ENCODE measurements at regions not wholly inside any gene's neighbourhood (a gene's known extent, or its start where the extent isn't known, plus 50 kb on each side); places are given as distances from the start of the nearest gene placed in this dataset.
"Not testable (repeated sequence)": the region's sequence is repeated elsewhere in the genome, so short reads cannot be mapped to it uniquely, and the experiment has no call there.

DNA sequence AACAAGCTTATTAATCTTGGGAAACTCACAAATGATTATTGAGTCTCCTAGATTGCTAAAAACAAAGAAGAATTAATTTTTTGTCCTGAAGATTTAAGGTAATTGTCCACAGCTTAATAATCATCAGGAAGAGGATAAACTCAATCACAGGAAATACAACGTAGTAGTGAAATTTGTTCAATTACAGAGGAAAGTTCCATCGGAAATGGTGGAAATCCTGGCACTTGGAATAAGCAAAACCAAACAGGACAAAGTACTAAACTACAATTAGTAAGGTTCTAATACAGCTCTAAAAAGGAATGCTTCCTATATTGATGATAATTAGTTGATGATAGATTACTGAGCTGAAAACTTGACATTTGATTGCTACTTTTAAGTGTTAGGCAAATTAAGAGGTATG lies 485.4 kb downstream of the USP25 start:
- Histone ChIP-seq H3K27ac (ENCODE audit: low read length) (no peak overlapping the region), H3K4me3 (ENCODE audit: low read length) (no peak overlapping the region), H3K4me1 (ENCODE audit: low read length) (no peaks in the 10 kb centered on the region), H4K20me1 (ENCODE audit: insufficient read depth, low read length) (no peaks in the 10 kb centered on the region), H3K9me3 (ENCODE audit: insufficient read depth, low read length) (no peaks in the 10 kb centered on the region), H3K36me3 (replicated peaks; ENCODE audit: low read depth, low read length) (no peaks in the 10 kb centered on the region), H3K9ac (ENCODE audit: low read length) (no peak overlapping the region), H3K79me2 (ENCODE audit: low read length) (no peaks in the 10 kb centered on the region), H3K4me2 (ENCODE audit: low read length) (no peak overlapping the region), H3K27me3 (ENCODE audit: low read depth, low read length) (no peaks in the 10 kb centered on the region), H2AFZ (ENCODE audit: low read depth, low read length) (no peak overlapping the region)
- TF ChIP-seq, protein P1, sequence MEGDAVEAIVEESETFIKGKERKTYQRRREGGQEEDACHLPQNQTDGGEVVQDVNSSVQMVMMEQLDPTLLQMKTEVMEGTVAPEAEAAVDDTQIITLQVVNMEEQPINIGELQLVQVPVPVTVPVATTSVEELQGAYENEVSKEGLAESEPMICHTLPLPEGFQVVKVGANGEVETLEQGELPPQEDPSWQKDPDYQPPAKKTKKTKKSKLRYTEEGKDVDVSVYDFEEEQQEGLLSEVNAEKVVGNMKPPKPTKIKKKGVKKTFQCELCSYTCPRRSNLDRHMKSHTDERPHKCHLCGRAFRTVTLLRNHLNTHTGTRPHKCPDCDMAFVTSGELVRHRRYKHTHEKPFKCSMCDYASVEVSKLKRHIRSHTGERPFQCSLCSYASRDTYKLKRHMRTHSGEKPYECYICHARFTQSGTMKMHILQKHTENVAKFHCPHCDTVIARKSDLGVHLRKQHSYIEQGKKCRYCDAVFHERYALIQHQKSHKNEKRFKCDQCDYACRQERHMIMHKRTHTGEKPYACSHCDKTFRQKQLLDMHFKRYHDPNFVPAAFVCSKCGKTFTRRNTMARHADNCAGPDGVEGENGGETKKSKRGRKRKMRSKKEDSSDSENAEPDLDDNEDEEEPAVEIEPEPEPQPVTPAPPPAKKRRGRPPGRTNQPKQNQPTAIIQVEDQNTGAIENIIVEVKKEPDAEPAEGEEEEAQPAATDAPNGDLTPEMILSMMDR (IDR thresholded peaks at IDR 0.05; ENCODE audit: low read depth, low read length), result no peak

DNA sequence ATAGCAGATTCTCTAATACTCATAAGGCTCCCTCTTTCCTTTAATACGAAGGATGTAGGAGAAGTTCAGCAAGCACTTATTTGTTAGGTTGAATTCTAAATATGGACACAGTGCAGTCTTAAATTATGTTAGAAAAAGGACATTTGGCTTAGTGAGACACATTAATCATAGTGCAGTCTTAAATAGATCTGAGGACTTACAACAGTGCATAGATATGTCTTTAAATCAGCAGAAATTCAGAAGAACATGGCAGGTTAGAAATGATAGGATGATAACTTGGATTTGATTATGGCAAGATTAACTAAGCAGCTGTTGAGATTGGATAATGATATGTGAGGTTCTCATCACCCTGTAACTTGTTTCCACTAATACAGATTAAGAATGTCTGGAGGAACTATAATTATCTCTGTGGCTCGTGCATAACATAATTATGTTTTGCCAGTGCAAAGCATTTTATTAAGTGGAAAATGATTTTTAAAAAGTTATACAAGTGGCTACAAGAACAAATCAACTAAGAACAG lies 485.9 kb downstream of the USP25 start:
- no peaks in the 10 kb centered on the region for H3K27me3 ChIP-seq (ENCODE audit: low read depth, low read length)
- no peaks in the 10 kb centered on the region for H4K20me1 ChIP-seq (ENCODE audit: insufficient read depth, low read length)
- H3K27ac ChIP-seq (ENCODE audit: low read length), result no peak overlapping the region
- no peak overlapping the region for H3K4me3 ChIP-seq (ENCODE audit: low read length)
- no peak overlapping the region for H3K4me2 ChIP-seq (ENCODE audit: low read length)
- H3K9me3 ChIP-seq (ENCODE audit: insufficient read depth, low read length), result no peaks in the 10 kb centered on the region
- H2AFZ ChIP-seq (ENCODE audit: low read depth, low read length), result no peak overlapping the region
- no peaks in the 10 kb centered on the region for H3K36me3 ChIP-seq (replicated peaks; ENCODE audit: low read depth, low read length)
- H3K4me1 ChIP-seq (ENCODE audit: low read length), result no peaks in the 10 kb centered on the region
- TF ChIP-seq, protein P1 (IDR thresholded peaks at IDR 0.05; ENCODE audit: low read depth, low read length), result no peak
- no peak for TF ChIP-seq EZH2phosphoT487 (IDR thresholded peaks at IDR 0.05; ENCODE audit: low read depth)
- H3K79me2 ChIP-seq (ENCODE audit: low read length), result no peaks in the 10 kb centered on the region
- H3K9ac ChIP-seq (ENCODE audit: low read length), result no peak overlapping the region

DNA sequence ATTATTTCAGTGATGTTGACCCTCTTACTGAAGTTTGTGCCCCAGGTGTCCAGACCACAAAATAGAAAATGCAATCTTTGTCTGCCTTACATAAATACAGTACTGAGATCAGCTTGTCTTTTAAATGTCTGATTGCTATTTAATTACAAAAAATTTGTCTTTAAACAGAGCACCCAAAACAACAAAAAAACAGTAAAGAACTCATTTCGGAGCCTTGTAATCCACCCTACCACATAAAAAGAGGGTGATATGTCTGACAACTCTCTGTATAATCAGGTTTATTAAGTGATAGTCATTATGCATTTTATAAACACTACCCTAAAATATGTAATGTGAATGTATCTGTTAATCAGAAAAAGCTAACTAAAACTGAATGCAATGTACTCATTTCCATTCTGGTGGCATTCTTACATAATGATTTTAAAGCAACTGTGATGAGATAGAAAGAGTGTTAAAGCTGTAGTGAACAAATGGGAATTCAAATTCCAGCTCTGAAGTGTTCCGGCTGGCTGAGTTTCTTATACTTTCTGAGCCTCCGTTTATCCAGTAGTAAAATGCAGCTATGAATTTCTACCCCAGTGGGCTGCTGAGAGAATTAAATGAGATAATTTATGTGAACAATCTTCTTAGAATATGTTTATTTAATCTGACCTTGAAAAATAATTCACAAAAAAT lies 486.6 kb downstream of the USP25 start:
- no peaks in the 10 kb centered on the region for H3K36me3 ChIP-seq (replicated peaks; ENCODE audit: low read depth, low read length)
- no peak overlapping the region for H2AFZ ChIP-seq (ENCODE audit: low read depth, low read length)
- no peaks in the 10 kb centered on the region for H3K27me3 ChIP-seq (ENCODE audit: low read depth, low read length)
- no peak overlapping the region for H3K4me2 ChIP-seq (ENCODE audit: low read length)
- TF ChIP-seq, protein P1 (IDR thresholded peaks at IDR 0.05; ENCODE audit: low read depth, low read length), result no peak
- TF ChIP-seq EZH2phosphoT487 (IDR thresholded peaks at IDR 0.05; ENCODE audit: low read depth), result no peak
- H3K4me3 ChIP-seq (ENCODE audit: low read length), result no peak overlapping the region
- no peak overlapping the region for H3K9ac ChIP-seq (ENCODE audit: low read length)
- no peaks in the 10 kb centered on the region for H3K79me2 ChIP-seq (ENCODE audit: low read length)
- H3K27ac ChIP-seq (ENCODE audit: low read length), result no peak overlapping the region
- no peaks in the 10 kb centered on the region for H3K9me3 ChIP-seq (ENCODE audit: insufficient read depth, low read length)
- no peaks in the 10 kb centered on the region for H3K4me1 ChIP-seq (ENCODE audit: low read length)
- H4K20me1 ChIP-seq (ENCODE audit: insufficient read depth, low read length), result no peaks in the 10 kb centered on the region

DNA sequence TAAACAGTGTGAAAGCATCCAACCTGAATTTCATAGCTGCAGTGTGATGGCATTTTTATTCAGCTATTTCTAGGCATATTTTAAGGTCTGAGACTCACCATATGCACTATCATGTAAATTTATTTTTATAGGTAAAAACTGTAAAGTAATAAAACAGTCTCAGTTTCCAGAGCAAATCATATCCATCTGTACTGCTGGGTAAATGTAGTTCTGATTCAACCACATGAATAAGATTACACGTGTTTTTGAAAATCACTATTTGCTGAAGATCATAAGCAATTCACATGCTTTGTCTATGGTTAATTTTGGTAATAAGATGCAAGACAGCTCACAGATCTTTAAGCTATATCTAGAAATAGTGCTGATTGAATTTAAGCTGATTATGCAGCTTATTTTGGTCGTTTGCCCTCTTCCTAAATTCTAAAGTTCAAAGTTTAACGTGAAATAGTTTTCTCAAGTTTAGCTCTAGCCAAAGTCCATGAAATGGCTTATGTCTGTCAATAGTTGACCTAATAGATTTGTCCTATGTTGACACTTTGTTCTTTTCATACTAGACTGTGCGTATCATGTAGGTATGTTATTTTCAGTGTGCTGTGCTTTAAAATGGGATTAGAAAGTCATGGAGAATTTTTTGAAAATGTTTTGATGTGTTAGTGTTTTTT lies 489.0 kb downstream of the USP25 start:
- Histone ChIP-seq H3K4me2 (ENCODE audit: low read length) (no peak overlapping the region), H4K20me1 (ENCODE audit: insufficient read depth, low read length) (no peaks in the 10 kb centered on the region), H3K9ac (ENCODE audit: low read length) (no peak overlapping the region), H3K9me3 (ENCODE audit: insufficient read depth, low read length) (no peaks in the 10 kb centered on the region), H3K79me2 (ENCODE audit: low read length) (no peaks in the 10 kb centered on the region), H3K27me3 (ENCODE audit: low read depth, low read length) (no peaks in the 10 kb centered on the region), H3K27ac (ENCODE audit: low read length) (no peak overlapping the region), H3K36me3 (replicated peaks; ENCODE audit: low read depth, low read length) (no peaks in the 10 kb centered on the region), H3K4me1 (ENCODE audit: low read length) (no peaks in the 10 kb centered on the region), H2AFZ (ENCODE audit: low read depth, low read length) (no peak overlapping the region), H3K4me3 (ENCODE audit: low read length) (no peak overlapping the region)
- TF ChIP-seq EZH2phosphoT487 (IDR thresholded peaks at IDR 0.05; ENCODE audit: low read depth), result no peak
- TF ChIP-seq, protein P1 (IDR thresholded peaks at IDR 0.05; ENCODE audit: low read depth, low read length), result no peak

DNA sequence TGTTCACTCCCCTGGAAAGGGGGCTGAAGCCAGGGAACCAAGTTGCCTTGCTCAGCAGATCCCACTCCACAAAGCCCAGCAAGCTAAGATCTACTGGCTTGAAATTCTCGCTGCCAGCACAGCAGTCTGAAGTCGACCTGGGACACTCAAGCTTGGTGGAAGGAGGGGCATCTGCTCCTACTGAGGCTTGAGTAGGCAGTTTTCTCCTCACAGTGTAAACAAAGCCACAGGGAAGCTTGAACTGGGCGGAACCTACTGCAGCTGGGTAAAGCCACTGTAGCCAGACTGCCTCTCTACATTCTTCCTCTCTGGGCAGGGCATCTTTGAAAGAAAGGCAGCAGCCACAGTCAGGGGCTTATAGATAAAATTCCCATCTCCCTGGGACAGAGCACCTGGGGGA lies 495.0 kb downstream of the USP25 start:
- not testable (repeated sequence) for H3K79me2 ChIP-seq (ENCODE audit: low read length); H2AFZ ChIP-seq (ENCODE audit: low read depth, low read length); H3K36me3 ChIP-seq (replicated peaks; ENCODE audit: low read depth, low read length); H4K20me1 ChIP-seq (ENCODE audit: insufficient read depth, low read length); H3K4me2 ChIP-seq (ENCODE audit: low read length); H3K27me3 ChIP-seq (ENCODE audit: low read depth, low read length); H3K27ac ChIP-seq (ENCODE audit: low read length); H3K4me3 ChIP-seq (ENCODE audit: low read length); H3K4me1 ChIP-seq (ENCODE audit: low read length); H3K9me3 ChIP-seq (ENCODE audit: insufficient read depth, low read length); H3K9ac ChIP-seq (ENCODE audit: low read length)
